Caco-2 (cell line): ENCODE measurements at regions not wholly inside any gene's neighbourhood (a gene's known extent, or its start where the extent isn't known, plus 50 kb on each side); places are given as distances from the start of the nearest gene placed in this dataset.

ENCODE experiments used
- BruUV-seq: library from RNA; stranded (reverse); fragments of 400-500 nt; replicated peaks from 2 replicates; lab custom pipeline; 2021; lab: Mats Ljungman, UMichigan
- CTCF ChIA-PET: fragments of 300-600 bp; sonication (Branson Sonifier 250); formaldehyde crosslinking; loops from one replicate; lab custom pipeline; 2022; ENCODE audit warnings: antibody characterized with exemption; lab: Charles Lee
- POLR2A ChIA-PET: fragments of 300-600 bp; sonication (Branson Sonifier 250); formaldehyde crosslinking; loops from one replicate; lab custom pipeline; 2022; ENCODE audit warnings: antibody characterized with exemption; lab: Charles Lee
- DNase-seq, 2 experiments: peaks; one replicate each; pipeline versions ENCODE4 v3.0.0 to v3.0.0-alpha.2; 2020 to 2022
- H3K27me3 ChIP-seq: replicated peaks from 2 replicates; pipeline ENCODE4 v1.6.0; 2011; ENCODE audit warnings: low read length; ENCODE audit not compliant: control insufficient read depth, insufficient read depth
- H3K36me3 ChIP-seq: 2 replicates; pipeline ENCODE4 v1.5.1; 2011; ENCODE audit warnings: low read length; ENCODE audit not compliant: control insufficient read depth, insufficient read depth
- H3K4me1 ChIP-seq: fragments of 250-450 bp; sonication (Bioruptor Pico); 2 replicates; pipeline ENCODE4 v1.5.1; 2020; ENCODE audit warnings: mild to moderate bottlenecking
- H3K4me3 ChIP-seq: 2 replicates; pipeline ENCODE4 v1.5.1; 2011; ENCODE audit warnings: low read depth, mild to moderate bottlenecking, control low read depth, low read length
- H3K9me3 ChIP-seq: fragments of 250-450 bp; sonication (Bioruptor Pico); 2 replicates; pipeline ENCODE4 v1.5.1; 2020; ENCODE audit warnings: mild to moderate bottlenecking, moderate library complexity
- H3K27ac Mint-ChIP-seq: one replicate; pipeline ENCODE4 v1.8.0; 2022; ENCODE audit warnings: mixed read lengths; ENCODE audit not compliant: unreplicated experiment
- H3K27me3 Mint-ChIP-seq: one replicate; pipeline ENCODE4 v1.8.0; 2022; ENCODE audit warnings: mixed read lengths; ENCODE audit not compliant: insufficient read depth, unreplicated experiment
- H3K36me3 Mint-ChIP-seq: one replicate; pipeline ENCODE4 v1.8.0; 2022; ENCODE audit warnings: mild to moderate bottlenecking, mixed read lengths; ENCODE audit not compliant: insufficient read depth, unreplicated experiment
- H3K4me1 Mint-ChIP-seq: one replicate; pipeline ENCODE4 v1.8.0; 2022; ENCODE audit warnings: low read depth, mixed read lengths; ENCODE audit not compliant: unreplicated experiment
- H3K4me3 Mint-ChIP-seq: one replicate; pipeline ENCODE4 v1.8.0; 2022; ENCODE audit warnings: mild to moderate bottlenecking, moderate library complexity, mixed read lengths; ENCODE audit not compliant: unreplicated experiment
- H3K9me3 Mint-ChIP-seq: one replicate; pipeline ENCODE4 v1.8.0; 2022; ENCODE audit warnings: mixed read lengths; ENCODE audit not compliant: unreplicated experiment
- intact Hi-C: fragments of 100-400 bp; cut with micrococcal nuclease; formaldehyde crosslinking; loops from one replicate; pipeline ENCODE4 v1.10.0; 2022; ENCODE audit not compliant: unreplicated experiment
- TF ChIP-seq, protein P1 (sequence below), 2 experiments: fragments of 200-600 bp in 1 of 2; IDR thresholded peaks; 1 replicate in 1 of 2; 2 replicates in 1 of 2; pipeline versions ENCODE4 v1.5.1 to v1.8.0; 2011 to 2022; ENCODE audit warnings: antibody characterized with exemption in 1 of 2, control low read depth in 1 of 2, inconsistent platforms in 1 of 2, low read depth in 1 of 2, low read length in 1 of 2, mild to moderate bottlenecking in 1 of 2, moderate library complexity in 1 of 2; ENCODE audit not compliant: insufficient read depth in 1 of 2, severe bottlenecking in 1 of 2, unreplicated experiment in 1 of 2

DNA sequence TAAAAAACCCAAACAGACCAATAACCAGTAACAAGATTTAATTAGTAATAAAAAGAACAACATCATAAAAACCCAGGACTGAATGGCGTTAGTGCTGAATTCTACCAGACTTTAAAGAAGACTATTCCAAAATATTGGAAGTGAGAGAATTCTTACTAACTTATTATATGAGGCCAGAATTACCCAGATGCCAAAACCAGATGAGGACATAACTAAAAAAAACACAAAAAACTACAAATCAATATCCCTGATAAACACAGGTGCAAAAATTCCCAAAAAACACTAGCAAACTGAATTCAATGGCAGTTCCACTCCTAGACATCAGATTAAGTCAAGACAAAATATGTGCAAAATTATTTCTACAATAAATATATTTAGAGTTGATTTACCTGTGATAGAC is 400.1 kb upstream of the PABPC4L start:
- no peaks in the 10 kb centered on the region for H3K27me3 Mint-ChIP-seq
- Histone ChIP-seq H3K9me3 (no peaks in the 10 kb centered on the region), H3K4me1 (no peaks in the 10 kb centered on the region), H3K36me3 (no peaks in the 10 kb centered on the region), H3K27me3 (no peaks in the 10 kb centered on the region), H3K4me3 (no peak overlapping the region)
- H3K27ac Mint-ChIP-seq, result no peak overlapping the region
- H3K36me3 Mint-ChIP-seq, result no peaks in the 10 kb centered on the region
- no peak overlapping the region for H3K4me3 Mint-ChIP-seq
- POLR2A ChIA-PET, result no interaction called here
- no peaks in the 10 kb centered on the region for H3K4me1 Mint-ChIP-seq
- intact Hi-C loops, result no loop called here
- CTCF ChIA-PET, result no interaction called here
- TF ChIP-seq, protein P1, sequence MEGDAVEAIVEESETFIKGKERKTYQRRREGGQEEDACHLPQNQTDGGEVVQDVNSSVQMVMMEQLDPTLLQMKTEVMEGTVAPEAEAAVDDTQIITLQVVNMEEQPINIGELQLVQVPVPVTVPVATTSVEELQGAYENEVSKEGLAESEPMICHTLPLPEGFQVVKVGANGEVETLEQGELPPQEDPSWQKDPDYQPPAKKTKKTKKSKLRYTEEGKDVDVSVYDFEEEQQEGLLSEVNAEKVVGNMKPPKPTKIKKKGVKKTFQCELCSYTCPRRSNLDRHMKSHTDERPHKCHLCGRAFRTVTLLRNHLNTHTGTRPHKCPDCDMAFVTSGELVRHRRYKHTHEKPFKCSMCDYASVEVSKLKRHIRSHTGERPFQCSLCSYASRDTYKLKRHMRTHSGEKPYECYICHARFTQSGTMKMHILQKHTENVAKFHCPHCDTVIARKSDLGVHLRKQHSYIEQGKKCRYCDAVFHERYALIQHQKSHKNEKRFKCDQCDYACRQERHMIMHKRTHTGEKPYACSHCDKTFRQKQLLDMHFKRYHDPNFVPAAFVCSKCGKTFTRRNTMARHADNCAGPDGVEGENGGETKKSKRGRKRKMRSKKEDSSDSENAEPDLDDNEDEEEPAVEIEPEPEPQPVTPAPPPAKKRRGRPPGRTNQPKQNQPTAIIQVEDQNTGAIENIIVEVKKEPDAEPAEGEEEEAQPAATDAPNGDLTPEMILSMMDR (IDR thresholded peaks at IDR 0.05; ENCODE audit: insufficient read depth in 1 of 2, low read depth in 1 of 2, low read length in 1 of 2, severe bottlenecking in 1 of 2, unreplicated experiment in 1 of 2), result no peak
- H3K9me3 Mint-ChIP-seq, result no peaks in the 10 kb centered on the region
- no peak for DNase-seq
- BruUV-seq, result no TSS peak

DNA sequence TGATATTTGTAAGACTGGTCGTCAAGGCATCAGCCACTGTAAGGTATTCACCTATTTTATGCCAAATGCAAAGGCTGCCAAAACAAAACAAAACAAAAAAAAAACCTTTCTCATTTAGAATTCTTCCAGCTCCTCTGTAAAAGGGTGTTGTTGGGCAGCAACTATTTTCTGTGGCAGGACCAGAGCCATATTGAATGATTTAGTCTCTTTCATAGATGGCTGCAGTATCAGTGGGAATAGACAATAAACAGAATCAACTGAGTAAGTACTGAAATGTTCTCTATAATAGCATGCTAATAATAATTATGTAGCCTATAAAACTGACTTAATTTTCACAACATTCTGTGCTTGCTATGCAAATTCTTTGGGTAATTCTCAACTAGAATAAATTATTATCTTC is 389.7 kb upstream of the PABPC4L start:
- no peak overlapping the region for H3K4me3 ChIP-seq
- no peaks in the 10 kb centered on the region for H3K9me3 Mint-ChIP-seq
- no peaks in the 10 kb centered on the region for H3K4me1 ChIP-seq
- BruUV-seq, result no TSS peak
- no peak overlapping the region for H3K27ac Mint-ChIP-seq
- no peaks in the 10 kb centered on the region for H3K36me3 ChIP-seq
- H3K4me1 Mint-ChIP-seq, result no peaks in the 10 kb centered on the region
- H3K36me3 Mint-ChIP-seq, result no peaks in the 10 kb centered on the region
- H3K9me3 ChIP-seq, result no peaks in the 10 kb centered on the region
- intact Hi-C loops, result no loop called here
- POLR2A ChIA-PET, result no interaction called here
- TF ChIP-seq, protein P1 (IDR thresholded peaks at IDR 0.05; ENCODE audit: insufficient read depth in 1 of 2, low read depth in 1 of 2, low read length in 1 of 2, severe bottlenecking in 1 of 2, unreplicated experiment in 1 of 2), result no peak
- CTCF ChIA-PET, result no interaction called here
- no peak overlapping the region for H3K4me3 Mint-ChIP-seq
- H3K27me3 Mint-ChIP-seq, result no peaks in the 10 kb centered on the region
- H3K27me3 ChIP-seq, result no peaks in the 10 kb centered on the region
- no peak for DNase-seq

DNA sequence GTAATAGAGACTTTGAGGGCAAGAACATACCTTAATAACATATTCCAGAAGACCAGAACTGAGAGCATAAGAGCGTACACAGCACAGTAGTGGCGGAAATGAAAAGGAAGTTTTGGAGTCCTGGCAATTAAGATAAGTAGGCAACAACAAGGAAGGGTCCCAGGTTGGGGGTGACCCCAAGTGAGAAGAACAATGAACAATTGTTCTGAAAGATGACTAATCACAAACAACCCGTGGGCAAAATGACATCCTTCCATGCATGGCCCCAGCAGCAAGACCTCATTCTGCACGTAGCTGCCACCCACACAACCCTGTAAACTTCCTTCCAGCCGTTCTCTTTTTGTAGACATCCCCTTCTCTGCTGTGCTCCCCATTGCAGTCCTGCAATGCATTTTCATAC is 384.4 kb upstream of the PABPC4L start:
- no TSS peak for BruUV-seq

More for the DNA sequence above, 384.4 kb upstream of the PABPC4L start:
- Histone ChIP-seq H3K27me3 (no peaks in the 10 kb centered on the region), H3K9me3 (no peaks in the 10 kb centered on the region), H3K36me3 (no peaks in the 10 kb centered on the region), H3K4me1 (no peaks in the 10 kb centered on the region), H3K4me3 (no peak overlapping the region)
- DNase-seq, result no peak
- TF ChIP-seq, protein P1 (IDR thresholded peaks at IDR 0.05; ENCODE audit: insufficient read depth in 1 of 2, low read depth in 1 of 2, low read length in 1 of 2, severe bottlenecking in 1 of 2, unreplicated experiment in 1 of 2), result no peak
- Mint-ChIP-seq H3K27ac (no peak overlapping the region), H3K4me1 (no peaks in the 10 kb centered on the region), H3K4me3 (no peak overlapping the region), H3K9me3 (no peaks in the 10 kb centered on the region), H3K36me3 (no peaks in the 10 kb centered on the region), H3K27me3 (peaks cover 4% of the 10 kb centered on the region)
- ChIA-PET POLR2A (no interaction called here), CTCF (no interaction called here)
- intact Hi-C loops, result no loop called here
